ENCODE measurements at regions not wholly inside any gene's neighbourhood (a gene's known extent, or its start where the extent isn't known, plus 50 kb on each side); places are given as distances from the start of the nearest gene placed in this dataset.
"Not testable (repeated sequence)": the region's sequence is repeated elsewhere in the genome, so short reads cannot be mapped to it uniquely, and the experiment has no call there.

- no peak overlapping the region for H3K27ac ChIP-seq (ENCODE audit: low read depth in 1 of 2, low read length in 2 of 2)
- WGBS = 74% methylated on average over 4 of the region's 4 CpGs
- no peak for DNase-seq (ENCODE audit: low spot score)
- H3K9ac ChIP-seq (ENCODE audit: low read depth in 1 of 2, low read length in 2 of 2) = no peak overlapping the region
- no peaks in the 10 kb centered on the region for H3K36me3 ChIP-seq (ENCODE audit: control insufficient read depth in 4 of 4, insufficient read depth in 3 of 4, low read depth in 1 of 4, low read length in 3 of 4)
- H3K4me1 ChIP-seq (ENCODE audit: control insufficient read depth in 4 of 4, insufficient read depth in 4 of 4, low read length in 3 of 4) = no peaks in the 10 kb centered on the region
- TF ChIP-seq ZBTB33 (IDR thresholded peaks at IDR 0.05) (no peak), MAX (IDR thresholded peaks at IDR 0.05) (no peak), REST (IDR thresholded peaks at IDR 0.05) (no peak), RAD21 (IDR thresholded peaks at IDR 0.05) (no peak), GABPA (IDR thresholded peaks at IDR 0.05 in 1 of 2, conservative IDR thresholded peaks at IDR 0.05 in 1 of 2) (no peak), EGR1 (IDR thresholded peaks at IDR 0.05; ENCODE audit: low read depth in 2 of 2) (no peak), RXRA (IDR thresholded peaks at IDR 0.05) (no peak), YY1 (IDR thresholded peaks at IDR 0.05) (no peak), SP1 (IDR thresholded peaks at IDR 0.05) (no peak), TAF1 (conservative IDR thresholded peaks at IDR 0.05) (no peak)
- H3K4me3 ChIP-seq (ENCODE audit: low read depth in 1 of 3, low read length in 3 of 3) = no peak overlapping the region
- H3K9me3 ChIP-seq (ENCODE audit: control insufficient read depth in 4 of 4, low read length in 3 of 4) = peaks cover 0 to 4% (median 0%) of the 10 kb centered on the region in 4 donors
- no peaks in the 10 kb centered on the region for H3K27me3 ChIP-seq (ENCODE audit: control insufficient read depth in 4 of 4, insufficient read depth in 4 of 4, low read length in 3 of 4)
Measured at GRCh38 chr4:45467157-45467556, 656.7 kb downstream of the GABRG1 start.

- not testable (repeated sequence) for H3K9ac ChIP-seq (ENCODE audit: low read depth in 1 of 2, low read length in 2 of 2); H3K27me3 ChIP-seq (ENCODE audit: control insufficient read depth in 4 of 4, insufficient read depth in 4 of 4, low read length in 3 of 4); H3K9me3 ChIP-seq (ENCODE audit: control insufficient read depth in 4 of 4, low read length in 3 of 4); DNase-seq (ENCODE audit: low spot score); H3K27ac ChIP-seq (ENCODE audit: low read depth in 1 of 2, low read length in 2 of 2); H3K4me1 ChIP-seq (ENCODE audit: control insufficient read depth in 4 of 4, insufficient read depth in 4 of 4, low read length in 3 of 4); H3K4me3 ChIP-seq (ENCODE audit: low read depth in 1 of 3, low read length in 3 of 3); H3K36me3 ChIP-seq (ENCODE audit: control insufficient read depth in 4 of 4, insufficient read depth in 3 of 4, low read depth in 1 of 4, low read length in 3 of 4)
- whole genome bisulfite sequencing = 72% methylated on average over 4 of the region's 4 CpGs
Measured at GRCh38 chr4:45460157-45460556, 663.7 kb downstream of the GABRG1 start.

- H3K4me1 ChIP-seq (ENCODE audit: control insufficient read depth in 4 of 4, insufficient read depth in 4 of 4, low read length in 3 of 4) = no peaks in the 10 kb centered on the region
- no peak overlapping the region for H3K27ac ChIP-seq (ENCODE audit: low read depth in 1 of 2, low read length in 2 of 2)
- H3K9ac ChIP-seq (ENCODE audit: low read depth in 1 of 2, low read length in 2 of 2) = no peak overlapping the region
- H3K9me3 ChIP-seq (ENCODE audit: control insufficient read depth in 4 of 4, low read length in 3 of 4) = no peaks in the 10 kb centered on the region
- no peak overlapping the region for H3K4me3 ChIP-seq (ENCODE audit: low read depth in 1 of 3, low read length in 3 of 3)
- WGBS = 41% methylated on average over 2 of the region's 2 CpGs
- no peak for DNase-seq (ENCODE audit: low spot score)
- H3K27me3 ChIP-seq (ENCODE audit: control insufficient read depth in 4 of 4, insufficient read depth in 4 of 4, low read length in 3 of 4) = no peaks in the 10 kb centered on the region
- H3K36me3 ChIP-seq (ENCODE audit: control insufficient read depth in 4 of 4, insufficient read depth in 3 of 4, low read depth in 1 of 4, low read length in 3 of 4) = no peaks in the 10 kb centered on the region
- no peak for TF ChIP-seq RXRA (IDR thresholded peaks at IDR 0.05)
- TF ChIP-seq RAD21 (IDR thresholded peaks at IDR 0.05) = no peak
- no peak for TF ChIP-seq SP1 (IDR thresholded peaks at IDR 0.05)
- no peak for TF ChIP-seq YY1 (IDR thresholded peaks at IDR 0.05)
- TF ChIP-seq GABPA (IDR thresholded peaks at IDR 0.05 in 1 of 2, conservative IDR thresholded peaks at IDR 0.05 in 1 of 2) = no peak
- no peak for TF ChIP-seq MAX (IDR thresholded peaks at IDR 0.05)
- TF ChIP-seq ATF3 (IDR thresholded peaks at IDR 0.05) = no peak
- no peak for TF ChIP-seq FOXA2 (IDR thresholded peaks at IDR 0.05)
- no peak for TF ChIP-seq TAF1 (conservative IDR thresholded peaks at IDR 0.05)
- TF ChIP-seq EGR1 (IDR thresholded peaks at IDR 0.05; ENCODE audit: low read depth in 2 of 2) = no peak
- TF ChIP-seq HNF4A (conservative IDR thresholded peaks at IDR 0.05) = no peak
- TF ChIP-seq JUND (IDR thresholded peaks at IDR 0.05) = no peak
- TF ChIP-seq HNF4G (IDR thresholded peaks at IDR 0.05) = no peak
- TF ChIP-seq REST (IDR thresholded peaks at IDR 0.05) = no peak
- no peak for TF ChIP-seq ZBTB33 (IDR thresholded peaks at IDR 0.05)
Measured at GRCh38 chr4:45455217-45455616, 668.6 kb downstream of the GABRG1 start.

Data from liver (tissue), 7 donors.